Stimulated activated CD8-positive, alpha-beta memory T cell treated with anti-CD3 and anti-CD28 coated beads, Interleukin-15, amount 100 ng/mL, for 48 hours (primary cell): ENCODE measurements at regions not wholly inside any gene's neighbourhood (a gene's known extent, or its start where the extent isn't known, plus 50 kb on each side); places are given as distances from the start of the nearest gene placed in this dataset.

ENCODE experiments used
- DNase-seq, 2 donors: peaks; one replicate each; pipeline ENCODE4 v3.0.0-alpha.2; 2020; ENCODE audit warnings: low read depth in 2 of 2

GRCh38 chrX:109928596-109929335 is 74.1 kb upstream of the TMEM164 start:
- no peak for DNase-seq

- DNase-seq = no peak
Observed at GRCh38 chrX:109931677-109932076, 71.2 kb upstream of the TMEM164 start.

GRCh38 chrX:109934434-109934833 is 68.5 kb upstream of the TMEM164 start:
- DNase-seq = no peak

GRCh38 chrX:109934935-109935334 is 68.0 kb upstream of the TMEM164 start:
- DNase-seq = no peak

GRCh38 chrX:109936114-109936513 is 66.8 kb upstream of the TMEM164 start:
- DNase-seq = no peak

- DNase-seq = no peak
Observed at GRCh38 chrX:109936598-109936997, 66.3 kb upstream of the TMEM164 start.

- DNase-seq = no peak
Observed at GRCh38 chrX:109939498-109939897, 63.4 kb upstream of the TMEM164 start.

GRCh38 chrX:109940411-109940810 is 62.5 kb upstream of the TMEM164 start:
- DNase-seq = no peak

GRCh38 chrX:109943092-109943739 is 59.7 kb upstream of the TMEM164 start:
- no peak for DNase-seq

- DNase-seq = no peak
Observed at GRCh38 chrX:109943740-109944092, 59.2 kb upstream of the TMEM164 start.

- DNase-seq = no peak
Observed at GRCh38 chrX:109952050-109952449, 50.9 kb upstream of the TMEM164 start.

- DNase-seq = no peak
Observed at GRCh38 chrX:109952985-109953905, 49.7 kb upstream of the TMEM164 start.
